ENCODE measurements at regions not wholly inside any gene's neighbourhood (a gene's known extent, or its start where the extent isn't known, plus 50 kb on each side); places are given as distances from the start of the nearest gene placed in this dataset.

DNA sequence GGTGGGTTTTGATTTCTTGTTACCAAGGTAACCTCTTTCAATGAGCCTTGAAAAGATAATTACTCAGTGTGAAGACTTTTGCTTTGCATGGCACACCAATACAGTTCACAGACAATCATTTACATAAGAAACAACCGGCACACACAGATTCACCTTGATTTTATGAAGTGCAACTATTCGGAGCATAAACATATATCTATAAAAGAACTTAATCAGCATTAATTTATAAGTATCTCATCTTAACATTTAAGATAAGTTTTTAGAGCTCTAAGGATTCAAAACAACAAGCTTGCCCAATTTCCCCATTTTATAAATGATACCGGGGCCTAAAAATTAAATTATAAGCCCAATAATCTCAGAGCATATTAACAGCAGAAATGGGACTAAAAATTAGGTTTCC, 85.9 kb upstream of the PCSK2 start:
- DNase-seq: no peak

DNA sequence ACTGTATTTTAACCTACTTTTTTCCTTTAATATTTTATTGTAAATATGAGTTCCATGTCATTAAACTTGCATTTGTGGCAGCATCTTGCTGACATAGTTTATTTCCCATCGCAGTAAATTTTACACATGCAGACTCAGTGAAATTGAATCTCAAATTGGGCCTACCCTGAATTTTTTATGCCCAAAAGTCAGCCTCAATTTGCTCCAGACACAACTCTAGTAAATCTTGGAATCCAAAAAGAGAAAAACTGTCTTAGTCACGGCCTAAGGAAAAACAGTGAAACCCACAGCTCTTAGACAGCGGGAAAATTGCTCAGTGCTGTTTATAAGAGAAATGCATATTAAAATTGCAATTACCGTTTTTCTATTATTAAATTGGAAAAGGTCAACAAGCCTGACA, 85.3 kb upstream of the PCSK2 start:
- no peak for DNase-seq

DNA sequence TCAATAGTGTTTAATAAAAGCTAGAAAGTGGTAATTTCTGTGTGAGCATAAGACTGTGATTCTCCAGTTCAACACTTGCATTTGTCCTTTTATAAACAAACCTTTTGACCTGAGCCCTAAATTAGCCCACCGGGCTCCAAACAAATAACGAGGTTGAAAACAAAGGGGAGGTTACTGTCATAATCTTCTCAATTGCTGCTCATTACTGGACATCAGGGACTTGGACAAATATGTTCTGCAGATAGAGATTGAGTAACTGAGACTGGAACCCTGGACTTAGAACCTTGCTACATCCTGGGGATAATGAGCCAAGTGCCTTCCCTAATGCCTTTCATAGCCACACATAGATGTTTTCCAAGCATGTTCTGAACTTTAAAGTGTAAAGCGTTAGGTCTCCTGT, 84.2 kb upstream of the PCSK2 start:
- DNase-seq: no peak

DNA sequence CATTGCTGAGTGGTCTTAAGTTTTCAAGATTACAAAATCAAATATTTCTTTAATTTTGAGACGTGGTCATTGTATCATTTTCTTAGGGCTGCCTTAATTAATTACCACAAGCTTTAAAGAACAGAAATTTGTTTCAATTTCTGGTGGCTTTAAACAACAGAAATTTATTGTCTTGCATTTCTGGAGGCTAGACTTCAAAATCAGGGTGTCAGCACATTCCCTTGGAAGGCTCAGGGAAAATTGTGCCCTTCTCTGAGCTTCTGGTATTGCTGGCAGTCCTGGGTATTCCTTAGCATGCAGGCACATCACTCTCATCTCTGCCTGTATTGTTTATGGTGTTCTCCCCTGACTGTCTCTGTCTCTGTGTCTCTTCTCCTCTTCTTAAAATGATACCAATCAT, 76.0 kb upstream of the PCSK2 start:
- DNase-seq: no peak

DNA sequence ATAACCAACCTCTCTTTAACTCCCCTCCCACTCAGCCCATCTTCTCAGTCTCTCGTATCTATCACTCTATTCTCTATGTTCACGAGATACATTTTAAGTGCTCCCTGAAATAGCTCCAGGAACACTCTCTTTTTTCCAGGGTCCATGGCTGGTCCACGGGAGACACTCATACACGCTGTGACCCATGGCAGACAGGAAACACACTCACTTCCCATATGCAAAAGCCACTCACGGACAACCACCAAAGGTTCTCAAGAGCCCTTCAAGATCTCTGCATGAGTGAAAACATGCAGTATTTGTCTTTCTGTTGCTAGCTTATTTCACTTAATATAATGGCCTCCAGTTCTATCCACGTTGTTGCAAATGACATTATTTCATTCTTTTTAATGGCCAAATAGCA, 71.4 kb upstream of the PCSK2 start:
- DNase-seq: no peak

DNA sequence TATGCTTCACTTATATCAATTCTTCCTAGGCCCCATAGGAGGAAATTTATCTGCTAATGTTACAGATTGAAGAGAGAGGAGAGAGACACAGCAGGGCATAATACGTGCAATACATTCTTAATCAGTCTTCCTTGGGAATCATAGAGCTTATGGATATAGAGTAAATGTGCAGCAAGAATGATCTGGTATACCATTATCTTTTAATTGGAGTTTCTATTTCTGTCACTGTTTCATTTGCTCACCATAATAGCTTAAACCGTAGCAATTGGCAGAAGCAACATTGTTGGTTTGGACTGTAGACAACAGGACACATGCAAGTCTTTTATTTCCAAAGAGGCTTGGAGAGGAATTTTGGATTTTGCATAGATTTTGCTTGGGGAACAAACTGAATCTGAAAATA, 68.1 kb upstream of the PCSK2 start:
- no peak for DNase-seq

- DNase-seq: no peak
Measured at GRCh38 chr20:17161673-17162481, 65.0 kb upstream of the PCSK2 start.

DNA sequence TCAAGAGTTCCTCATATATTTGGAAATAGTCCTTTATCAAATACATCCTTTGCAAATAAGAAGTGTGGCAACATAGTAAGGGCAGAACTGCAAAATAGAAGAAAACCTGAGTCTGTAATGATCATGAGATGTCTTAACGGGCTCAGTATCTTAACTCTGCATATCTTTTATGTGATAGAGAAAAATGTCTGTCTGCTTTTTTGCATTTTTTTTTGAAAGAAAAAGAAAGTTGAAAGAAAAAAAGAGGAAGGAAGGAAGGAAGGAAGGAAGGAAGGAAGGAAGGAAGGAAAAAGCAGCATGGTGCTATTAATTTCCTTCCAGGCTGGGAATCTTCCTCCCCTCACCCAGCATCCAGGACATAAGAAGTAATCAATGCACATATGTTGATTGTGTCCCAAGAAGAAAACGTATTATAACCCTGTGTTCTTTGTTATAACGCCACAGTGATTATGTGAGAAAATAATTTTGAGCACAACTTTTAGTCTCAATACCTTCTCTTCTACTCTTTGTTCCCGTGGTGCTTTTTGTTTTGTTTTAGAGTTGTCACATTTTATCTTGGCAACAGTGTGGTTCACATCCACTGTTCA, 58.7 kb upstream of the PCSK2 start:
- DNase-seq: no peak

DNA sequence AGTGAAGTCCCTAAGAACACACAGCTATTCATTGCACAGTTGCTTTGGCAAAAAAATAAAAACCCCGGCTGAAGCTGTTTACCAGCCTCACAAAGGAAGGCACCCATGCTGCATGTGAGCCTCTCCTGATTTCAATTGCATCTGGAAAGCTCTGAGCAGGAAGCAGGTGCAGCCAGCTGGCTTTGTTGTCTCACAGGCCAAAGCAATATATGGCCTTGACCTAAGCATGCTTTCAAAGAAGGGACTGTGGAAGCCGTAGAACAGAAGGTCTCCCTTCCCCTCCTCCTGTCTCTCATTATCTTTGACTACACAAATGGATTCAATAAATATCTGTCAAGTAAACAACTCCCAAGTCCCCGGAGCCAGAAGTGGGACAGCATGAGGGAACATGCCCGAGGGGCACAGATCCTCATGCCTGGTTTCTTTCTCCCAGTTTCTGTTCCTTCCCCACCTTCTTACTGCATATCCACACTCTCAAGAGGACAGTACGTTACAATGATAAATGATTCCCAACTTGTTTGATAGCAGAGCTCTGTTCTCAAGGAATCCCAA, 57.2 kb upstream of the PCSK2 start:
- no peak for DNase-seq

DNA sequence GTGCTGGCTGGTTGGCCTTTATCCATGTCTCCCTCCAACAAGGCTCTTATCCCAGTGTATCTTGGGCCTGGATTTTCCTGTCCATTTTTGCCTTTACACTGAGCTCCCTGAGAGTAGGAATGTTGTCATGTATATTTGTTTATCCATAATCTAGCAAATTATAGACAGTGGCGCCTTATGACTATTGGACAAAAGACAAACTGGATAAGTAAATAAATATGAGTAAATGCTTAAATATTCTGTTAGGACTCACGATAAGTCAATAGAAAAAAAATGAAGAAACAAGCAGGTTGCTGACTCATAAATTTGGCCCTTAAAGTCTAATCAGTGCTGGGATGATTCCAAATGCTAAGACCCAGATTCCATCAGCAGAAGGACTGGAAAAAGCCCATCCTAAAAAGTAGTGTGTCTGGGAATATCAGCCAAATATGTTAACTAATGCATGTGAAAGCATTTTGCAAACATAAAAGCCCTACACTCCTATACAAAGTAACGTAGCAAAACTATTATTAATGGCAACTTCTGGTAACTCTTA, 55.0 kb upstream of the PCSK2 start:
- DNase-seq: no peak

- no peak for DNase-seq
Measured at GRCh38 chr20:17172836-17173516, 53.9 kb upstream of the PCSK2 start.
